ENCODE measurements at regions not wholly inside any gene's neighbourhood (a gene's known extent, or its start where the extent isn't known, plus 50 kb on each side); places are given as distances from the start of the nearest gene placed in this dataset.
"Not testable (repeated sequence)": the region's sequence is repeated elsewhere in the genome, so short reads cannot be mapped to it uniquely, and the experiment has no call there.

GRCh38 chr2:89151699-89152098 is 460.2 kb downstream of the RPIA start:
- not testable (repeated sequence) for H3K4me3 ChIP-seq (ENCODE audit: low read length)

- not testable (repeated sequence) for H3K4me3 ChIP-seq (ENCODE audit: low read length)
These were observed 461.0 kb downstream of the RPIA start for GRCh38 chr2:89152501-89152900.

- not testable (repeated sequence) for H3K4me3 ChIP-seq (ENCODE audit: low read length)
These were observed 461.7 kb downstream of the RPIA start for GRCh38 chr2:89153210-89153609.

- H3K4me3 ChIP-seq (ENCODE audit: low read length): not testable (repeated sequence)
These were observed 462.8 kb downstream of the RPIA start for GRCh38 chr2:89154247-89154682.

- H3K4me3 ChIP-seq (ENCODE audit: low read length): not testable (repeated sequence)
These were observed 468.8 kb downstream of the RPIA start for GRCh38 chr2:89160306-89160705.

- not testable (repeated sequence) for H3K4me3 ChIP-seq (ENCODE audit: low read length)
These were observed 470.2 kb downstream of the RPIA start for GRCh38 chr2:89161626-89162025.

GRCh38 chr2:89170506-89171173 is 479.2 kb downstream of the RPIA start:
- not testable (repeated sequence) for H3K4me3 ChIP-seq (ENCODE audit: low read length)

- H3K4me3 ChIP-seq (ENCODE audit: low read length): not testable (repeated sequence)
These were observed 479.7 kb downstream of the RPIA start for GRCh38 chr2:89171174-89171519.

- not testable (repeated sequence) for H3K4me3 ChIP-seq (ENCODE audit: low read length)
These were observed 485.5 kb downstream of the RPIA start for GRCh38 chr2:89177004-89177403.

GRCh38 chr2:89182221-89182620 is 490.7 kb downstream of the RPIA start:
- not testable (repeated sequence) for H3K4me3 ChIP-seq (ENCODE audit: low read length)

- H3K4me3 ChIP-seq (ENCODE audit: low read length): not testable (repeated sequence)
These were observed 493.3 kb downstream of the RPIA start for GRCh38 chr2:89184746-89185145.

GRCh38 chr2:89195636-89196251 is 504.3 kb downstream of the RPIA start:
- H3K4me3 ChIP-seq (ENCODE audit: low read length): not testable (repeated sequence)

- H3K4me3 ChIP-seq (ENCODE audit: low read length): not testable (repeated sequence)
These were observed 505.2 kb downstream of the RPIA start for GRCh38 chr2:89196719-89197118.

- not testable (repeated sequence) for H3K4me3 ChIP-seq (ENCODE audit: low read length)
These were observed 506.6 kb downstream of the RPIA start for GRCh38 chr2:89198026-89198425.

GRCh38 chr2:89199453-89200246 is 508.2 kb downstream of the RPIA start:
- H3K4me3 ChIP-seq (ENCODE audit: low read length): not testable (repeated sequence)

GRCh38 chr2:89200247-89200527 is 508.7 kb downstream of the RPIA start:
- not testable (repeated sequence) for H3K4me3 ChIP-seq (ENCODE audit: low read length)

GRCh38 chr2:89202518-89202917 is 511.0 kb downstream of the RPIA start:
- H3K4me3 ChIP-seq (ENCODE audit: low read length): not testable (repeated sequence)

GRCh38 chr2:89205153-89205552 is 513.7 kb downstream of the RPIA start:
- H3K4me3 ChIP-seq (ENCODE audit: low read length): not testable (repeated sequence)

- H3K4me3 ChIP-seq (ENCODE audit: low read length): not testable (repeated sequence)
These were observed 516.9 kb downstream of the RPIA start for GRCh38 chr2:89208144-89208932.

GRCh38 chr2:89213151-89213550 is 521.7 kb downstream of the RPIA start:
- H3K4me3 ChIP-seq (ENCODE audit: low read length): not testable (repeated sequence)

- H3K4me3 ChIP-seq (ENCODE audit: low read length): not testable (repeated sequence)
These were observed 522.3 kb downstream of the RPIA start for GRCh38 chr2:89213811-89214210.

- H3K4me3 ChIP-seq (ENCODE audit: low read length): not testable (repeated sequence)
These were observed 530.0 kb downstream of the RPIA start for GRCh38 chr2:89221474-89221873.
